Astrocyte (in vitro differentiated cells and primary cell): ENCODE measurements at regions not wholly inside any gene's neighbourhood (a gene's known extent, or its start where the extent isn't known, plus 50 kb on each side); places are given as distances from the start of the nearest gene placed in this dataset.

Source experiments
- DNase-seq: peaks from one replicate; pipeline ENCODE4 v3.0.0-alpha.2; 2010; ENCODE audit warnings: low read depth
- FAIRE-seq: peaks from 2 replicates; lab custom pipeline; 2011; peaks lifted over from hg19 to GRCh38; lab: Jason Lieb, UNC
- H2AFZ ChIP-seq: 2 replicates; pipeline ENCODE4 v1.6.0; 2012; ENCODE audit warnings: low read depth, low read length, inconsistent platforms
- H3K27ac ChIP-seq: 2 replicates; pipeline ENCODE4 v1.5.1; 2011; ENCODE audit warnings: low read depth, low read length, inconsistent platforms
- H3K27me3 ChIP-seq: 2 replicates; pipeline ENCODE4 v1.6.0; 2011; ENCODE audit warnings: low read length, inconsistent platforms; ENCODE audit not compliant: insufficient read depth
- H3K36me3 ChIP-seq: 2 replicates; pipeline ENCODE4 v1.5.1; 2011; ENCODE audit warnings: low read length, inconsistent platforms; ENCODE audit not compliant: insufficient read depth
- H3K4me1 ChIP-seq: 2 replicates; pipeline ENCODE4 v1.5.1; 2011; ENCODE audit warnings: low read length, inconsistent platforms; ENCODE audit not compliant: insufficient read depth
- H3K4me2 ChIP-seq: 2 replicates; pipeline ENCODE4 v1.6.0; 2012; ENCODE audit warnings: low read length, inconsistent platforms
- H3K4me3 ChIP-seq: 2 replicates; pipeline ENCODE4 v1.5.1; 2011; ENCODE audit warnings: low read depth, mild to moderate bottlenecking, low read length, inconsistent platforms; ENCODE audit not compliant: insufficient read depth
- H3K79me2 ChIP-seq: 2 replicates; pipeline ENCODE4 v1.6.0; 2012; ENCODE audit warnings: mild to moderate bottlenecking, low read length, inconsistent platforms; ENCODE audit not compliant: insufficient read depth
- H3K9ac ChIP-seq: 2 replicates; pipeline ENCODE4 v1.6.0; 2012; ENCODE audit warnings: mild to moderate bottlenecking, low read length, inconsistent platforms
- H3K9me3 ChIP-seq: 2 replicates; pipeline ENCODE4 v1.5.1; 2012; ENCODE audit warnings: low read depth, mild to moderate bottlenecking, low read length, inconsistent platforms; ENCODE audit not compliant: insufficient read depth
- H4K20me1 ChIP-seq: 2 replicates; pipeline ENCODE4 v1.6.0; 2012; ENCODE audit warnings: low read length, inconsistent platforms; ENCODE audit not compliant: insufficient read depth
- H3K27ac Mint-ChIP-seq: one replicate; pipeline ENCODE4 v1.8.0; 2021; ENCODE audit warnings: mild to moderate bottlenecking, mixed read lengths; ENCODE audit not compliant: unreplicated experiment
- H3K27me3 Mint-ChIP-seq: one replicate; pipeline ENCODE4 v1.8.0; 2021; ENCODE audit warnings: low read depth, mixed read lengths; ENCODE audit not compliant: unreplicated experiment
- H3K36me3 Mint-ChIP-seq: one replicate; pipeline ENCODE4 v1.8.0; 2021; ENCODE audit warnings: low read depth, mixed read lengths; ENCODE audit not compliant: unreplicated experiment
- H3K4me1 Mint-ChIP-seq: one replicate; pipeline ENCODE4 v1.8.0; 2021; ENCODE audit warnings: low read depth, mixed read lengths; ENCODE audit not compliant: unreplicated experiment
- H3K4me3 Mint-ChIP-seq: one replicate; pipeline ENCODE4 v1.8.0; 2021; ENCODE audit warnings: mild to moderate bottlenecking, moderate library complexity, mixed read lengths; ENCODE audit not compliant: unreplicated experiment
- H3K9me3 Mint-ChIP-seq: one replicate; pipeline ENCODE4 v1.8.0; 2021; ENCODE audit warnings: mild to moderate bottlenecking, mixed read lengths; ENCODE audit not compliant: unreplicated experiment
- EZH2 ChIP-seq: IDR thresholded peaks from 2 replicates; pipeline ENCODE4 v1.6.1; 2012; ENCODE audit warnings: mild to moderate bottlenecking, low read length, inconsistent platforms; ENCODE audit not compliant: insufficient read depth
- TF ChIP-seq, protein P1 (sequence below): IDR thresholded peaks from 2 replicates; pipeline ENCODE4 v1.5.1; 2011; ENCODE audit warnings: low read depth, mild to moderate bottlenecking, inconsistent platforms, low read length, moderate library complexity; ENCODE audit not compliant: insufficient read depth

DNA sequence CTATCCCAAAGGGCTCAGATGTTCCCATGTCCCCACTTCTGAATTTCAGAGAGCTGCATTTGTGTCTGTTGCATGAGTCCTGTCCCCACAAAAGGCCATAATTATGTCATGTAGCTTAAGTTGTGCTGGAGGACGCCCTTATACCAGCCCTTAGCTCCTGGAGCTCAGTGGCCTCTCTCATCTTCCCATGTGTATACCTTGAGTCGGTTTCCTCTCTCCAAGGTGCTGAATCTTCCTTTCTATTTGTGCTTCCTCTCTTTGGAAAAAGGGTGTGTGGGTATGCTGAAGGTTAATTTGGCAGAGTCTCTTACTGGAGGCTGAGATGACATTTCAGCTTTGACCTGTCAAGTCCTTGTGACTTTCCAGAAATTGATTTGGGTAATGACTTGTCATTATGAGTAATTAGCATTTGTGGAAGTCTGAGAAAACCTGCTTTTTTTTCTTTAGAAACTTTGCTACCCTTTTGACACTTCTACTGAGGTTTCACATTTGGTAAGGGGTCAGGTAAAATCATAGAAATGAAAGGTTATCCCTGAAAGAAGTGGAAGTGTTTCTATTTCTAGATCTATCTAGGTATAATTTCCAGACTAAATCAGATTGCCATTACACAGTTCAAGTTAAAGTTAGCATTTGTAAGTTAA, 185.4 kb downstream of the ABCC12 start:
- Mint-ChIP-seq H3K9me3 (no peaks in the 10 kb centered on the region), H3K27me3 (peaks cover 14% of the 10 kb centered on the region), H3K4me1 (no peaks in the 10 kb centered on the region), H3K4me3 (no peak overlapping the region), H3K27ac (no peak overlapping the region), H3K36me3 (no peaks in the 10 kb centered on the region)
- no peak overlapping the region for H3K27ac ChIP-seq
- no peaks in the 10 kb centered on the region for H3K27me3 ChIP-seq
- FAIRE-seq = peak; percentile 56
- H2AFZ ChIP-seq = no peak overlapping the region
- H3K79me2 ChIP-seq = no peaks in the 10 kb centered on the region
- TF ChIP-seq, protein P1, sequence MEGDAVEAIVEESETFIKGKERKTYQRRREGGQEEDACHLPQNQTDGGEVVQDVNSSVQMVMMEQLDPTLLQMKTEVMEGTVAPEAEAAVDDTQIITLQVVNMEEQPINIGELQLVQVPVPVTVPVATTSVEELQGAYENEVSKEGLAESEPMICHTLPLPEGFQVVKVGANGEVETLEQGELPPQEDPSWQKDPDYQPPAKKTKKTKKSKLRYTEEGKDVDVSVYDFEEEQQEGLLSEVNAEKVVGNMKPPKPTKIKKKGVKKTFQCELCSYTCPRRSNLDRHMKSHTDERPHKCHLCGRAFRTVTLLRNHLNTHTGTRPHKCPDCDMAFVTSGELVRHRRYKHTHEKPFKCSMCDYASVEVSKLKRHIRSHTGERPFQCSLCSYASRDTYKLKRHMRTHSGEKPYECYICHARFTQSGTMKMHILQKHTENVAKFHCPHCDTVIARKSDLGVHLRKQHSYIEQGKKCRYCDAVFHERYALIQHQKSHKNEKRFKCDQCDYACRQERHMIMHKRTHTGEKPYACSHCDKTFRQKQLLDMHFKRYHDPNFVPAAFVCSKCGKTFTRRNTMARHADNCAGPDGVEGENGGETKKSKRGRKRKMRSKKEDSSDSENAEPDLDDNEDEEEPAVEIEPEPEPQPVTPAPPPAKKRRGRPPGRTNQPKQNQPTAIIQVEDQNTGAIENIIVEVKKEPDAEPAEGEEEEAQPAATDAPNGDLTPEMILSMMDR = no peak
- TF ChIP-seq EZH2 = no peak
- no peaks in the 10 kb centered on the region for H3K4me1 ChIP-seq
- no peak overlapping the region for H3K4me3 ChIP-seq
- H3K9ac ChIP-seq = no peak overlapping the region
- no peaks in the 10 kb centered on the region for H3K36me3 ChIP-seq
- no peaks in the 10 kb centered on the region for H4K20me1 ChIP-seq
- peak; percentile 36 for DNase-seq
- H3K4me2 ChIP-seq = no peak overlapping the region
- no peaks in the 10 kb centered on the region for H3K9me3 ChIP-seq

GRCh38 chr16:47967374-47967773, 188.4 kb downstream of the ABCC12 start:
- no peak overlapping the region for H3K4me3 ChIP-seq
- no peak overlapping the region for H3K9ac ChIP-seq
- Mint-ChIP-seq H3K4me1 (no peaks in the 10 kb centered on the region), H3K27me3 (peaks cover 14% of the 10 kb centered on the region), H3K4me3 (no peak overlapping the region), H3K27ac (no peak overlapping the region), H3K36me3 (no peaks in the 10 kb centered on the region), H3K9me3 (no peaks in the 10 kb centered on the region)
- no peaks in the 10 kb centered on the region for H3K4me1 ChIP-seq
- FAIRE-seq = no peak
- H3K4me2 ChIP-seq = no peak overlapping the region
- no peaks in the 10 kb centered on the region for H3K9me3 ChIP-seq
- DNase-seq = no peak
- TF ChIP-seq EZH2 = no peak
- TF ChIP-seq, protein P1 = no peak
- no peak overlapping the region for H2AFZ ChIP-seq
- no peak overlapping the region for H3K27ac ChIP-seq
- H3K36me3 ChIP-seq = no peaks in the 10 kb centered on the region
- H4K20me1 ChIP-seq = no peaks in the 10 kb centered on the region
- no peaks in the 10 kb centered on the region for H3K79me2 ChIP-seq
- H3K27me3 ChIP-seq = no peaks in the 10 kb centered on the region

- Histone ChIP-seq H3K4me3 (no peak overlapping the region), H3K79me2 (no peaks in the 10 kb centered on the region), H3K36me3 (no peaks in the 10 kb centered on the region), H3K27ac (no peak overlapping the region), H3K27me3 (no peaks in the 10 kb centered on the region), H3K4me2 (no peak overlapping the region), H3K9ac (no peak overlapping the region), H4K20me1 (no peaks in the 10 kb centered on the region), H3K9me3 (no peaks in the 10 kb centered on the region), H3K4me1 (no peaks in the 10 kb centered on the region), H2AFZ (no peak overlapping the region)
- H3K4me3 Mint-ChIP-seq = no peak overlapping the region
- H3K27ac Mint-ChIP-seq = no peak overlapping the region
- TF ChIP-seq EZH2 = no peak
- peaks cover 11% of the 10 kb centered on the region for H3K27me3 Mint-ChIP-seq
- FAIRE-seq = no peak
- H3K4me1 Mint-ChIP-seq = no peaks in the 10 kb centered on the region
- H3K36me3 Mint-ChIP-seq = no peaks in the 10 kb centered on the region
- no peaks in the 10 kb centered on the region for H3K9me3 Mint-ChIP-seq
- no peak for DNase-seq
Observed at GRCh38 chr16:47966325-47966724, 189.5 kb downstream of the ABCC12 start.
